MM.1S (cell line): ENCODE measurements at regions not wholly inside any gene's neighbourhood (a gene's known extent, or its start where the extent isn't known, plus 50 kb on each side); places are given as distances from the start of the nearest gene placed in this dataset.

Source experiments
- EZH2 ChIP-seq: fragments of 300-600 bp; sonication (generic); optimal IDR thresholded peaks from 2 replicates; pipeline ENCODE3; 2017; ENCODE audit warnings: low read depth, mild to moderate bottlenecking, antibody characterized with exemption, low read length, mixed read lengths
- EZH2phosphoT487 ChIP-seq: fragments of 300-600 bp; sonication (generic); IDR thresholded peaks from 2 replicates; pipeline ENCODE4 v1.6.1; 2018; ENCODE audit warnings: antibody characterized with exemption, low read length
- TF ChIP-seq, protein P1 (sequence below): fragments of 300-600 bp; sonication (generic); IDR thresholded peaks from 2 replicates; pipeline ENCODE4 v1.5.1; 2016; ENCODE audit warnings: antibody characterized with exemption, low read length, mixed read lengths

DNA sequence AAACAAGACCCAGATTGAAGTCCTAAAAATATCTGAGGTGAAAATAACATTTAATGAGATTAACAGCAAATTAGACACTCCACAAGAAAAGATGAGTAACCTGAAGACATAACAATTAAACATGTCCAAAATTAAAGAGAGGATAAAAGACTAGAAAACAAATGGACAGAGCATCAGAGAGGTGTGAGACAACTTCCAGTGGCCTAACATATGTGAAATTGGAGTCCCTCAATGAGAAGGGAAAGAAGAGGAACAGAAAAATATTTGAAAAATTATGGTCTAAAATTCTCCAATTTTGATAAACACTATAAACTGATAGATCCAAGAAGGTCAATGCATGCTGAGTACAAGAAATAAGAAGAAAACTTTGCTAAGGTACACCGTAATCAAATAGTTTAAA lies 151.9 kb downstream of the KITLG start:
- TF ChIP-seq, protein P1, sequence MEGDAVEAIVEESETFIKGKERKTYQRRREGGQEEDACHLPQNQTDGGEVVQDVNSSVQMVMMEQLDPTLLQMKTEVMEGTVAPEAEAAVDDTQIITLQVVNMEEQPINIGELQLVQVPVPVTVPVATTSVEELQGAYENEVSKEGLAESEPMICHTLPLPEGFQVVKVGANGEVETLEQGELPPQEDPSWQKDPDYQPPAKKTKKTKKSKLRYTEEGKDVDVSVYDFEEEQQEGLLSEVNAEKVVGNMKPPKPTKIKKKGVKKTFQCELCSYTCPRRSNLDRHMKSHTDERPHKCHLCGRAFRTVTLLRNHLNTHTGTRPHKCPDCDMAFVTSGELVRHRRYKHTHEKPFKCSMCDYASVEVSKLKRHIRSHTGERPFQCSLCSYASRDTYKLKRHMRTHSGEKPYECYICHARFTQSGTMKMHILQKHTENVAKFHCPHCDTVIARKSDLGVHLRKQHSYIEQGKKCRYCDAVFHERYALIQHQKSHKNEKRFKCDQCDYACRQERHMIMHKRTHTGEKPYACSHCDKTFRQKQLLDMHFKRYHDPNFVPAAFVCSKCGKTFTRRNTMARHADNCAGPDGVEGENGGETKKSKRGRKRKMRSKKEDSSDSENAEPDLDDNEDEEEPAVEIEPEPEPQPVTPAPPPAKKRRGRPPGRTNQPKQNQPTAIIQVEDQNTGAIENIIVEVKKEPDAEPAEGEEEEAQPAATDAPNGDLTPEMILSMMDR, result no peak
- no peak for TF ChIP-seq EZH2phosphoT487
- no peak for TF ChIP-seq EZH2
